HG02642 (cell line): ENCODE measurements at regions not wholly inside any gene's neighbourhood (a gene's known extent, or its start where the extent isn't known, plus 50 kb on each side); places are given as distances from the start of the nearest gene placed in this dataset.
"Not testable (repeated sequence)": the region's sequence is repeated elsewhere in the genome, so short reads cannot be mapped to it uniquely, and the experiment has no call there.

Experiments used
- ATAC-seq: cut with Tn5 transposase; IDR thresholded peaks from one replicate; pipeline ENCODE4 v1.9.1; 2021; ENCODE audit warnings: mild to moderate bottlenecking; ENCODE audit not compliant: unreplicated experiment, poor library complexity

- no peak for ATAC-seq
Observed at GRCh38 chr14:89575386-89576061, 158.5 kb upstream of the FOXN3 start.

DNA sequence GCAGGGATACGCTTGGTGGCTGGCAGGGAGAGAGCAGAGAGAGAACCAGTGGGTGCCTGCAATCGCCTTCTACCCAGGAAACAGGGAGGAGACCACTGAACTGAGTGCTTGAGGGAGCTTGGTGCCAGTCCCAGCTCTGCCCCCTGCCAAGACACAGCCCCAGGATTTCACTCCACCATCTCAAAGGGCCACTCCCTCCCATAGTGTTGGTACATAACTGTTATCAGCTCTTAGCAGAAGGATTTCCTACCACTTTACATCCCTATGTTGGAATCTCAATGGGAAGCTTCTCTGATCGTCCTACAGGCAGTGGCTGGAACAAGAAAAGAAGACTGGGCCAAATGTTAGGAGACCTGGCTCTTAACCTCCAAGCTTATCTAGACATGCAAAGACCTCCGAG, 157.4 kb upstream of the FOXN3 start:
- ATAC-seq = no peak

- no peak for ATAC-seq
Observed at GRCh38 chr14:89573399-89573657, 156.3 kb upstream of the FOXN3 start.

DNA sequence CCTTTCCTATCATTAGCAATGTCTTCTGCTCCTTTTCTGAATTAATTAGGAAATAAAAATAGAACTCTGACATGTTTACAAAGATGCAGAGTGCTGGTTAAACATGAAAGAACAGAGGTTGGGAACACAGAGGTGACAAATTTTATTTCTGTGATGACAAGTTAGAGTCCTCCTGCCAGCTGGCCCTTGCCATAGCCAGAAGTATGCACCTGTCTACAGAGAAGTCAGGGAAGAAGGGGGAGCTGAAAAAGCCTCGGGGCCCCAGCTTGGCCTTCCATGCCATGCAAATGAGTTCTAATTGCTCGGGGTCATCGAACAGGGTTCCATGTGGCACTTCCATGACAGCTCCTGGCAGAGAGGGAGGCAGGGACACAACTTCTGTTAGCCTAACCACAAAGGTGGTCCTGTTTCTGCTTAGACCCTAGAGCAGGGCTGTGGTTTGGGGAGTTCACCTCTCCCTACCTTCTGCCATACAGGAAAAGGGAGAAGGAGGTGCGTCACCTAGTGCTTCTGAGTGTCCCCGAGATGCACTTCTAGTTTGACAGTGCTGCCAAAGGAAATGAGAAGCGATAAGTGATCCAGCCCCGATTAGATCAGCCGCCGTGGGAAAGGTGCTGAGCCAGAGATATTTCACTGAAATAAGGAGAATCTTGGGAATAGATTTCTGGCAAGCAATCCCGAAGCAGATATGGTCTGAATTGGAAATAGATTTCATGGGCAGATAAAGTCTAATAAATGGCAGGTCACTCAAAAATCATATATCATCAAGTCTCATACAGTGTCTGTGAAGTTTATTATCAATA, 155.8 kb upstream of the FOXN3 start:
- ATAC-seq = no peak

DNA sequence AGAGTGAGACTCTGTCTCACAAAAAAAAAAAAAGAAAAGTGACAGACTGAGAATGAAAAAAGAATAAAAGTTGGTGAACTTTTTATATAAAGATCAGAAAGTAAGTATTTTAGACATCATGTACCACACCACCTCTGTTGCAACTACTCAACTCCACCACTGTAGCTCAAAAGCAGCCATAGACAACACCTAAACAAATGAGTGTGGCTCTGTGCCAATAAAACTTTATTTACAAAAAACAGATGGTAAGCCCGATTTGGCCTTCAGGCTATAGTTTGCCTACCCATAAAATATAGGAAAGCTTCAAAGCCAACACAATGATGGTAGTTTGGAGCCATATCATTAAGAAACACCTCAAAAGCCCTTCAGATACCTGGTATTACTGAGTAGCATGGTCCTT, 154.5 kb upstream of the FOXN3 start:
- ATAC-seq = no peak

GRCh38 chr14:89566644-89567415, 149.8 kb upstream of the FOXN3 start:
- ATAC-seq = no peak

- ATAC-seq = no peak
Observed at GRCh38 chr14:89566180-89566579, 149.1 kb upstream of the FOXN3 start.

- ATAC-seq = no peak
Observed at GRCh38 chr14:89565607-89566006, 148.6 kb upstream of the FOXN3 start.

DNA sequence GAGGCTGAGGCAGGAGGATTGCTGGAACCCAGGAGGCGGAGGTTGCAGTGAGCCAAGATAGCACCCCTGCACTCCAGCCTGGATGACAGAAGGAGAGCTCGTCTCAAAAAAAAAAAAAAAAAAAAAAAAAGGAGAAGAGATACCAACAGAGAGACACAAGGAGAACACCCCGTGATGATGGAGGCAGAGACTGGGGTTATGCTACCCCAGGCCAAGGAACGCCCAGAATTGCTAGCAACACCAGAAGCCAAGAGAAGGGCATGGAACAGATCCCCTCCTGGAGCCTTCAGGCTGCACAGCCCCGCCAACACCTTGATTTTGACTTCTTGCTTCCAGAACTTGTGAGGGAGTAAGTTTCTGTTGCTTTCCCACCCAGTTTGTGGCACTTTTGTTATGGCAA, 148.0 kb upstream of the FOXN3 start:
- ATAC-seq = no peak

GRCh38 chr14:89564286-89564957, 147.4 kb upstream of the FOXN3 start:
- ATAC-seq = no peak

- no peak for ATAC-seq
Observed at GRCh38 chr14:89563471-89563870, 146.4 kb upstream of the FOXN3 start.

GRCh38 chr14:89551955-89552354, 134.9 kb upstream of the FOXN3 start:
- ATAC-seq = no peak

GRCh38 chr14:89551432-89551831, 134.4 kb upstream of the FOXN3 start:
- no peak for ATAC-seq

GRCh38 chr14:89550821-89551220, 133.8 kb upstream of the FOXN3 start:
- no peak for ATAC-seq

DNA sequence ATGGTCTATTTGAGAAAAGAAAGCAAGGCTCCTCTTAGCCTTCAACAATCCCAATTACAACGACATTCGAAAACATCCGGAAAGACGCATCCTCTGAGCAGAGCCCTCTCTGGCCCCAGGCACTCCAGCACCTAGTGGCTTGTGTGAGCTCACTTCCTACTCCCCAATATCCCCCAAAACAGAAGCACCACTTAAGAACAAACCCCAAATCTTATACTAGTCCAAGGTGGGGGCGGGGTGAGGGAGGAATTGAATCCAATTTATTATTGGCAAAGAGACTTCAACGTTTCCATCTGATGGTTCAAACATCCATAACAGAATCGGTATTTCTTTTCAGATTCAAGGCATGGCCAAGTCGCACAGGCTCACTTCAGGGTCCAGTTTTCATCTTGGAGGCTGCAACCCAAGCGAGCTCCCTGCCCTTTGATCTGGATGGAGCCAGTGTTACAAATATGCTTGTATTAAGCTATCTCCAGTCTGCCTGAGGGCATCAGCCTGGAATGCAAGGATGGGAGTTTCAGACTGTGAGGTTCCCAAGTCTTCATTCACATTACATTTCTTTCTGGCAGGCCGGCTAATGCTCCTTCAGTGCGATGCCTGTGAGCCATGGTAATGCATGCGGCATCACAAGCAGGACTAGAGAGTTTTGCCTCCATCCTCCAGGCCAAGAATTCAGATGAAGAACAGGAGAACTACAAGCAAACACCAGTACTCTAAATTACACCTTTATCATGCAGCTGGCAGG, 132.5 kb upstream of the FOXN3 start:
- no peak for ATAC-seq

DNA sequence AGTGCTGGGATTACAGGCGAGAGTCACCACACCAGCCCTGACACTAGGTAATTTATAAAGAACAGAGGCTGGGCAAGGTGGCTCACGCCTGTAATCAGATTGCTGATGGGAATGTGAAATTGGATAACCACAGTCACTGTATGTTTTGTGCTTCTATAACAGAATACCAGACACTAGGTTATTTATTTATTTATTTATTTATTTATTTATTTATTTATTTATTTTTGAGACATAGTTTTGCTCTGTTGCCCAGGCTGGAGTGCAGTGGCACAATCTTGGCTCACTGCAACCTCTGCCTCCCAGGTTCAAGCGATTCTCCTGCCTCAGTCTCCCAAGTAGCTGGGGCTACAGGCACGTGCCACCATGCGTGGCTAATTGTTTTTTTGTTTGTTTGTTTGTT, 130.0 kb upstream of the FOXN3 start:
- ATAC-seq = not testable (repeated sequence)

DNA sequence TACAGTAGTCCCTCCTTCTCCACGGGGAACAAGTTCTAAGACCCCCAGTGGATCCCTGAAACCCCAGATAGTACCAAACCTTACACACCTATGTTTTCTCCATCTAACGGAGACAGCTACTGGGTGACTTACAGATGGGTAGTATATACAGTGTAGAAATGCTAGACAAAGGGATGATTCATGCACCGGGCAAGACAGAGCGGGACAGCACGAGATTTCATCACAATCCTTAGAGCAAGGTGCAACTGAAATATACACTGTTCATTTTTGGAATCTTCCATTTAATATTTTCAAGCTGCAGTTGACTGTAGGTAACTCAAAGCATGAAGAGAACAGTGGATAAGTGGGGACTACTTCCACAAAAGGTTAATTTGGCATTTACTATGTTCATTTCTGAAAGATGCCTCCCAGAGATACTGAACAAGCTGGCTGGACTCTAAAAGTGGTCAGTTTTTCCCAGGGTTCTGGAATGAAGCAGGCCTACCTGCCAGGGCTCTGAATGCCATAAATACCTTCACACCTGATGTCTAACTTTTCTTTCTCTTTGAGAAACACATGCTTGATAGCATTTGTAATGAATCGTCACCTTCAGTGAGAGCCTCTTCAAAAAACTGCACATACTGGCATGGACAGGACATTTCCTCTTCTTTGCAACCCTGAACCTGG, 127.7 kb upstream of the FOXN3 start:
- ATAC-seq = no peak

DNA sequence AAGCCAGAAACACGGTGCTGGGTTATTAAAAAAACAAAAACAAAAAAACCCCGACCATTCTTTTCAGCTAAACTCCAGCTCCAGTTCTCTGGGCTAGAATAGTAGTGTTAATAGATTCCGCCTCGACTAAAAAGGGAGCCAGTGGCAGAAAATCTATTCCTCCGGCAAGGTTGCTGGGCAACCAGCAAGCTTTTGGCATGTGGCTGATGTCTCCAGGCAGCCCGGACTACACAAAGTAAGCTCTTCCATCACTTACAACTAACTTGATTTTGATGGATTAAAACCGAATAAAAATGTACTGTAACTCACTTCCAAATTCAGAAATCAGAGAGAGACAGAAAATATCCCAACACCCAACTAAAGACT, 126.4 kb upstream of the FOXN3 start:
- ATAC-seq = no peak

DNA sequence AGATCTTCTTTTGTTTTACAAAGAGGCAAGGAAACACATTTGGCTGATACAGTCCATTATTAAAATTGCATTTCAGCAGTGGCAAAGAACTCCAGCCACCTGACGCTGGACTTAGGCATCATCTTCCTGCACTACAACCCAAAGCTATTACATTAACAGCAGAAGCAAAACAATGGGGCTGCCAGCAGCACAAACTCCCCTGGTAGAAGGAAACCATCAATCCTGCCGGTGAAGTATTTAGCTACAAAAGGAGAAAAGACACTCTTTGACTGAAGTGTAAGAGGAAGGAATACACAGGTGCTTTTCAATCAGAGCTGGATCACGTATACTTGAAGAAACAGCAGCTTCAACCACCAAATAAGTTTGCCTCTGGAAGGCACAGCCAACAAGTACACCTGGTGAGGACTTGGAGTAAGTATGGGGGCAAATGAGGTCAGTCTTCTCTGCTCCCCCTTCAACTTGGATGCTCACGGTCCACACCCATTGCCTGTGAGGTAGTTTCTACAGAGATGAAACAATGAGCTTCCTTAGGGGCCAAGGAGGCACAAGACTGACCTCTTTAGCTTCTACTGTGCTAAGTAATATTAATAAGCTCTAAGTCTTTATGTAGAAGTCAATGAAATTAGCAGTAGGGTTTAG, 125.9 kb upstream of the FOXN3 start:
- no peak for ATAC-seq
